SU-DHL-6 (cell line): ENCODE measurements at regions not wholly inside any gene's neighbourhood (a gene's known extent, or its start where the extent isn't known, plus 50 kb on each side); places are given as distances from the start of the nearest gene placed in this dataset.

Experiments used
- H2AFZ ChIP-seq: fragments of 200-600 bp; sonication (generic); 2 replicates; pipeline ENCODE4 v1.6.1; 2014; ENCODE audit warnings: low read depth, mild to moderate bottlenecking, moderate library complexity, mixed read lengths, antibody characterized with exemption, low read length; ENCODE audit not compliant: severe bottlenecking
- H3F3A ChIP-seq: fragments of 200-600 bp; shearing (Covaris generic); 2 replicates; pipeline ENCODE4 v1.6.0; 2016; ENCODE audit warnings: antibody characterized with exemption, mild to moderate bottlenecking; ENCODE audit not compliant: insufficient read depth
- H3K27ac ChIP-seq: fragments of 200-600 bp; sonication (generic); 2 replicates; pipeline ENCODE4 v1.5.1; 2016; ENCODE audit warnings: low read depth, mild to moderate bottlenecking, low read length, moderate library complexity, mixed read lengths
- H3K27me3 ChIP-seq: fragments of 200-600 bp; sonication (generic), shearing (Covaris generic); 2 replicates; pipeline ENCODE4 v1.6.0; 2014; ENCODE audit warnings: mild to moderate bottlenecking, low read length
- H3K36me3 ChIP-seq: fragments of 200-600 bp; sonication (generic); 2 replicates; pipeline ENCODE4 v1.6.1; 2014; ENCODE audit warnings: mild to moderate bottlenecking, low read length, mixed read lengths
- H3K4me2 ChIP-seq: fragments of 300-600, 200-600 bp; shearing (Covaris generic), sonication (generic); 2 replicates; pipeline ENCODE4 v1.6.0; 2014; ENCODE audit warnings: low read length, low read depth, mild to moderate bottlenecking; ENCODE audit not compliant: poor library complexity, severe bottlenecking
- H3K4me3 ChIP-seq: fragments of 200-600 bp; sonication (generic); 2 replicates; pipeline ENCODE4 v1.5.1; 2014; ENCODE audit warnings: antibody characterized with exemption, low read length, mild to moderate bottlenecking, mixed read lengths; ENCODE audit not compliant: insufficient read depth, poor library complexity, severe bottlenecking
- H3K79me2 ChIP-seq: fragments of 200-600 bp; sonication (generic); 2 replicates; pipeline ENCODE4 v1.6.1; 2014; ENCODE audit warnings: mild to moderate bottlenecking, low read length, moderate library complexity; ENCODE audit not compliant: insufficient read depth
- H3K9ac ChIP-seq: fragments of 200-600 bp; sonication (generic); 2 replicates; pipeline ENCODE4 v1.7.0; 2014; ENCODE audit warnings: mild to moderate bottlenecking, low read length
- H3K9me2 ChIP-seq: fragments of 200-600 bp; sonication (generic); replicated peaks from 2 replicates; pipeline ENCODE4 v1.6.1; 2014; ENCODE audit warnings: low read length; ENCODE audit not compliant: insufficient read depth
- H3K9me3 ChIP-seq: fragments of 200-600 bp; sonication (generic); 2 replicates; pipeline ENCODE4 v1.6.1; 2014; ENCODE audit warnings: low read length, mixed read lengths; ENCODE audit not compliant: insufficient read depth
- H4K20me1 ChIP-seq: fragments of 200-600 bp; sonication (generic); 2 replicates; pipeline ENCODE4 v1.6.1; 2014; ENCODE audit warnings: low read depth, mild to moderate bottlenecking, antibody characterized with exemption, low read length, moderate library complexity, mixed read lengths
- EZH2phosphoT487 ChIP-seq: fragments of 200-600 bp; sonication (generic), shearing (Covaris generic); conservative IDR thresholded peaks from 2 replicates; pipeline ENCODE4 v1.6.1; 2018; ENCODE audit warnings: mild to moderate bottlenecking, antibody characterized with exemption, low read length, moderate library complexity, mixed read lengths
- TF ChIP-seq, protein P1 (sequence below): fragments of 200-600 bp; sonication (generic); IDR thresholded peaks from one replicate; pipeline ENCODE4 v1.5.1; 2017; ENCODE audit warnings: antibody characterized with exemption, mild to moderate bottlenecking, low read length, moderate library complexity; ENCODE audit not compliant: insufficient read depth, poor library complexity, severe bottlenecking

DNA sequence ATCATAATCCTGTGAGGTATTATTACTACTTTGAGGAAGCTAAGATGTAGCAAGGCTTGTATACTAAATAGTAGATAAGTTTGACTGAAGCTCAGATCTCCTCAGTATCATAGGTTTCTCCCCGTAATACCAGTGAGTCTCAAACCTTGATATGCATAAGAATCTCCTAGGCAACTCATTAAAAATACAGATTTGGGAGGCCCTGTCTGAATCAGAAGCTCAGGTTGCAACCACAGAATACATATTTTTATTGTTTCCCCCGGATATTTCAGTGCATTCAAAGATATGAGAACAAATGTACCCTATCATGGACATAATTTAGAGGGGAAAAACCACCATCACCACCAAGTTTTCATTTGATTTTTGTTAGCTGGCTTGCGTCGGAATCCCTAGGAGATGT, 242.1 kb upstream of the C2CD4B start:
- H3K9me3 ChIP-seq, result no peaks in the 10 kb centered on the region
- H2AFZ ChIP-seq, result no peak overlapping the region
- no peaks in the 10 kb centered on the region for H3K27me3 ChIP-seq
- H3K36me3 ChIP-seq, result no peaks in the 10 kb centered on the region
- no peaks in the 10 kb centered on the region for H3K79me2 ChIP-seq
- H3F3A ChIP-seq, result no peaks in the 10 kb centered on the region
- H3K4me2 ChIP-seq, result no peak overlapping the region
- no peak overlapping the region for H3K9ac ChIP-seq
- TF ChIP-seq, protein P1, sequence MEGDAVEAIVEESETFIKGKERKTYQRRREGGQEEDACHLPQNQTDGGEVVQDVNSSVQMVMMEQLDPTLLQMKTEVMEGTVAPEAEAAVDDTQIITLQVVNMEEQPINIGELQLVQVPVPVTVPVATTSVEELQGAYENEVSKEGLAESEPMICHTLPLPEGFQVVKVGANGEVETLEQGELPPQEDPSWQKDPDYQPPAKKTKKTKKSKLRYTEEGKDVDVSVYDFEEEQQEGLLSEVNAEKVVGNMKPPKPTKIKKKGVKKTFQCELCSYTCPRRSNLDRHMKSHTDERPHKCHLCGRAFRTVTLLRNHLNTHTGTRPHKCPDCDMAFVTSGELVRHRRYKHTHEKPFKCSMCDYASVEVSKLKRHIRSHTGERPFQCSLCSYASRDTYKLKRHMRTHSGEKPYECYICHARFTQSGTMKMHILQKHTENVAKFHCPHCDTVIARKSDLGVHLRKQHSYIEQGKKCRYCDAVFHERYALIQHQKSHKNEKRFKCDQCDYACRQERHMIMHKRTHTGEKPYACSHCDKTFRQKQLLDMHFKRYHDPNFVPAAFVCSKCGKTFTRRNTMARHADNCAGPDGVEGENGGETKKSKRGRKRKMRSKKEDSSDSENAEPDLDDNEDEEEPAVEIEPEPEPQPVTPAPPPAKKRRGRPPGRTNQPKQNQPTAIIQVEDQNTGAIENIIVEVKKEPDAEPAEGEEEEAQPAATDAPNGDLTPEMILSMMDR, result no peak
- no peak for TF ChIP-seq EZH2phosphoT487
- H3K9me2 ChIP-seq, result no peaks in the 10 kb centered on the region
- no peaks in the 10 kb centered on the region for H4K20me1 ChIP-seq
- H3K27ac ChIP-seq, result no peak overlapping the region
- H3K4me3 ChIP-seq, result no peak overlapping the region

DNA sequence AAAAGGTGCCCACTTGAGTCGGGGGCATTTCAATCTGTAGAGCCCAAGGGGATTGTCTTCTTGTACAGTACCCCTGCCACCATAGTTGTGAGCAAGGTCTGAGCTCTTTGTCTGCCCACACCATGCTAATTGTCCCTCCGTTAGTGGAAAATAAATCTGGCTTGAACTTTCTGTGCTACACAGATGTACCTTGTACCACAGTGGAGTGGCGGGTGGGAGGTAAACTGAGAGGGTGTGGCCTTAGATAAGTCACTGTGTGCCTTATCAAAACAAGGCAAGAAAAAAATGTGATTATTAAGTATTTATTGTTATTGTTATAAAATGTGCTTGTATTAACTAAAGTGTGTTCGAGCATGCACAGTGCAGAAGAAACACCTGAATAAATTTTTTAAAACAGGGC, 242.9 kb upstream of the C2CD4B start:
- Histone ChIP-seq H3K9ac (no peak overlapping the region), H2AFZ (no peak overlapping the region), H3K9me3 (no peaks in the 10 kb centered on the region), H3K4me2 (no peak overlapping the region), H3K36me3 (no peaks in the 10 kb centered on the region), H3K9me2 (no peaks in the 10 kb centered on the region), H4K20me1 (no peaks in the 10 kb centered on the region), H3K4me3 (no peak overlapping the region), H3F3A (no peaks in the 10 kb centered on the region), H3K27me3 (no peaks in the 10 kb centered on the region), H3K79me2 (no peaks in the 10 kb centered on the region), H3K27ac (no peak overlapping the region)
- no peak for TF ChIP-seq EZH2phosphoT487
- TF ChIP-seq, protein P1, result no peak

DNA sequence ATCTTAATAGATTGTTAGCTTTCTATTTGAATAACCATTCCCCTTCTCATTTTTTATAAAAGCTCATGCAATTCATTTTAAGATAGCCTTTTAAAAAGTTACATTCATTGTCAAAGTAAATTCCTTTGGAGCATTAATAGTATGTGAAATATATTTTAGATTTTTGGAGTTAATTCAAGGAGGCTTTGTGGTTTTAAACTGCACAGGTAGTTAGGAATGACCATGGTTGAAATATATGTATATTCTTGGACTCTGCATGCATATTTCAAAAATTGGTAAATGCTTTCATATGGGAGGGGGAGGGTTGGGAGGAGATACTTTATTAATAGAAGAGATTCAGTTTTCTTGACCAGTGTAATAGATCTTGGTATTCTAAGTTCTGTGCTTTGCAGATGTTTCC, 244.4 kb upstream of the C2CD4B start:
- H3K27ac ChIP-seq, result no peak overlapping the region
- no peaks in the 10 kb centered on the region for H3K36me3 ChIP-seq
- H3K9ac ChIP-seq, result no peak overlapping the region
- no peak overlapping the region for H3K4me2 ChIP-seq
- H3K9me3 ChIP-seq, result no peaks in the 10 kb centered on the region
- H3K79me2 ChIP-seq, result no peaks in the 10 kb centered on the region
- no peaks in the 10 kb centered on the region for H3K9me2 ChIP-seq
- no peak overlapping the region for H2AFZ ChIP-seq
- H3K27me3 ChIP-seq, result no peaks in the 10 kb centered on the region
- H3K4me3 ChIP-seq, result no peak overlapping the region
- TF ChIP-seq, protein P1, result no peak
- no peak for TF ChIP-seq EZH2phosphoT487
- no peaks in the 10 kb centered on the region for H4K20me1 ChIP-seq
- H3F3A ChIP-seq, result no peaks in the 10 kb centered on the region
